A549 (cell line): ENCODE measurements at regions not wholly inside any gene's neighbourhood (a gene's known extent, or its start where the extent isn't known, plus 50 kb on each side); places are given as distances from the start of the nearest gene placed in this dataset.

ENCODE experiments used
- CBX2 ChIP-seq: fragments of 200-600 bp; sonication (generic); IDR thresholded peaks from 2 replicates; pipeline ENCODE4 v1.6.1; 2016; ENCODE audit warnings: low read depth, mild to moderate bottlenecking, borderline replicate concordance
- EP300 ChIP-seq, 2 experiments: fragments of >200 bp; sonication (Bioruptor Twin); formaldehyde crosslinking; IDR thresholded peaks; 2 replicates in 1 of 2; 3 replicates in 1 of 2; pipeline ENCODE4 v1.6.1; 2016 to 2017
- FOSB ChIP-seq: fragments of 250-450 bp; sonication (Bioruptor Pico); IDR thresholded peaks from 2 replicates; pipeline ENCODE4 v1.5.0; 2020; ENCODE audit warnings: mild to moderate bottlenecking, moderate library complexity
- HOXA7 ChIP-seq: fragments of 250-450 bp; sonication (Bioruptor Pico); IDR thresholded peaks from 2 replicates; pipeline ENCODE4 v1.5.0; 2020; ENCODE audit warnings: mild to moderate bottlenecking, moderate library complexity
- POLR2A ChIP-seq: IDR thresholded peaks from 2 replicates; pipeline ENCODE4 v1.6.1; 2012; ENCODE audit warnings: mild to moderate bottlenecking, low read length
- RFX5 ChIP-seq: fragments of 450-650 bp; IDR thresholded peaks from 2 replicates; pipeline ENCODE4 v1.7.1; 2014; ENCODE audit warnings: antibody characterized with exemption, mild to moderate bottlenecking, moderate library complexity
- TF ChIP-seq, protein P1 (sequence below): fragments of >200 bp; sonication (Bioruptor Twin); formaldehyde crosslinking; IDR thresholded peaks from 3 replicates; pipeline ENCODE4 v1.5.1; 2016

DNA sequence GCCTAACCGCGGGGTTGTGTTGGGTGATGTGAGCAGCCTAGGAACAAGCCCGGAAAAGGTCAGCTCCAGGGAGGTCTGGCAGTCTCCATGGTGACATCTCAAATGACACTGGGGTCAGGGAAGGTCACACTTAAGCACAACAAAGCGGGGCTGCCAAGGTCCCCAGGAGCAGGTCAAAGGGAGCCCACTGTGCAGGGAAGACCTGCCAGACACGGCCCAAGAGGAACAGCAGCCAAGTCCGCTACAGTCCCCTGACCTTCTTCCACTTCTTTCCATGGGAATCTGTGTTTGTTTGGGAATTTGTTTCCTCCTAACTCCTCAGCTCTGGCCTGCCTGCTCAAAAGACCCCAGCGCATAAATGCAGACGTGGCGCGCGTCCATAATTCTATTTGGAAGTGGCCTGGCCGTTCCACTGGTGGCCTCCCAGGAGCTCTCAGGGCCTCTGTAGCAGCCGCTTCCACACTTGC is 232.1 kb upstream of the COPS8 start:
- TF ChIP-seq RFX5 (no peak), EP300 (IDR thresholded peaks at IDR 0.05) (no peak), CBX2 (no peak), POLR2A (no peak), FOSB (CRISPR knock-in tag) (no peak), HOXA7 (CRISPR knock-in tag) (no peak)
- TF ChIP-seq, protein P1, sequence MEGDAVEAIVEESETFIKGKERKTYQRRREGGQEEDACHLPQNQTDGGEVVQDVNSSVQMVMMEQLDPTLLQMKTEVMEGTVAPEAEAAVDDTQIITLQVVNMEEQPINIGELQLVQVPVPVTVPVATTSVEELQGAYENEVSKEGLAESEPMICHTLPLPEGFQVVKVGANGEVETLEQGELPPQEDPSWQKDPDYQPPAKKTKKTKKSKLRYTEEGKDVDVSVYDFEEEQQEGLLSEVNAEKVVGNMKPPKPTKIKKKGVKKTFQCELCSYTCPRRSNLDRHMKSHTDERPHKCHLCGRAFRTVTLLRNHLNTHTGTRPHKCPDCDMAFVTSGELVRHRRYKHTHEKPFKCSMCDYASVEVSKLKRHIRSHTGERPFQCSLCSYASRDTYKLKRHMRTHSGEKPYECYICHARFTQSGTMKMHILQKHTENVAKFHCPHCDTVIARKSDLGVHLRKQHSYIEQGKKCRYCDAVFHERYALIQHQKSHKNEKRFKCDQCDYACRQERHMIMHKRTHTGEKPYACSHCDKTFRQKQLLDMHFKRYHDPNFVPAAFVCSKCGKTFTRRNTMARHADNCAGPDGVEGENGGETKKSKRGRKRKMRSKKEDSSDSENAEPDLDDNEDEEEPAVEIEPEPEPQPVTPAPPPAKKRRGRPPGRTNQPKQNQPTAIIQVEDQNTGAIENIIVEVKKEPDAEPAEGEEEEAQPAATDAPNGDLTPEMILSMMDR: no peak
